ENCODE measurements at regions not wholly inside any gene's neighbourhood (a gene's known extent, or its start where the extent isn't known, plus 50 kb on each side); places are given as distances from the start of the nearest gene placed in this dataset.

DNA sequence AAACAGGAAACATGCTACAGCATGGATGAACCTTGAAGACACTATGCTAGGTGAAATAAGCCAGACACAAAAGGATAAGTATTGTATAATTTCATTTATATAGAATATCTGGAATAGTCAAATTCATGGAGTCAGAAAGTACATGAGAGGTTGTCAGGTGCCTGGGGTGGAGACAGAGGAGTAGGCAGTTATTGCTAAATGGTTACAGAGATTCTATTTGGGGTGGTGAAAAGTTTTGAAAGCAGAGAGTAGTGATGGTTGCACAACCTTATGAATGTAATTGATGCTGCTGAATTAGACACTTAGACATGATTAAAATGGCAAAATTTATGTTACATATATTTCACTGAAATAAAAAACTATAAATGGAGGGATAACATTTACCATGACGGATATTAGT lies 197.4 kb downstream of the VAPA start:
- H3K4me3 Mint-ChIP-seq (ENCODE audit: unreplicated experiment), result no peak overlapping the region
- H3K4me1 Mint-ChIP-seq (ENCODE audit: low read depth, unreplicated experiment), result peaks cover 25% of the 10 kb centered on the region
- TF ChIP-seq CTCF (IDR thresholded peaks at IDR 0.05; ENCODE audit: partially characterized antibody, unreplicated experiment), result no peak
- H3K36me3 Mint-ChIP-seq (ENCODE audit: unreplicated experiment), result peaks cover 7% of the 10 kb centered on the region
- H3K27me3 Mint-ChIP-seq (ENCODE audit: unreplicated experiment), result no peaks in the 10 kb centered on the region
- H3K9me3 Mint-ChIP-seq (ENCODE audit: unreplicated experiment), result peaks cover 5% of the 10 kb centered on the region
- no peak for DNase-seq
- no peak overlapping the region for H3K27ac Mint-ChIP-seq (ENCODE audit: unreplicated experiment)

GRCh38 chr18:10111944-10112343 lies 198.1 kb downstream of the VAPA start:
- Mint-ChIP-seq H3K4me1 (ENCODE audit: low read depth, unreplicated experiment) (peaks cover 25% of the 10 kb centered on the region), H3K36me3 (ENCODE audit: unreplicated experiment) (peaks cover 7% of the 10 kb centered on the region), H3K27me3 (ENCODE audit: unreplicated experiment) (no peaks in the 10 kb centered on the region), H3K4me3 (ENCODE audit: unreplicated experiment) (no peak overlapping the region), H3K27ac (ENCODE audit: unreplicated experiment) (no peak overlapping the region), H3K9me3 (ENCODE audit: unreplicated experiment) (peaks cover 5% of the 10 kb centered on the region)
- TF ChIP-seq CTCF (IDR thresholded peaks at IDR 0.05; ENCODE audit: partially characterized antibody, unreplicated experiment), result no peak
- no peak for DNase-seq

GRCh38 chr18:10113121-10114022 lies 199.6 kb downstream of the VAPA start:
- Mint-ChIP-seq H3K4me1 (ENCODE audit: low read depth, unreplicated experiment) (peaks cover 23% of the 10 kb centered on the region), H3K27ac (ENCODE audit: unreplicated experiment) (no peak overlapping the region), H3K9me3 (ENCODE audit: unreplicated experiment) (peaks cover 7% of the 10 kb centered on the region), H3K4me3 (ENCODE audit: unreplicated experiment) (no peak overlapping the region), H3K36me3 (ENCODE audit: unreplicated experiment) (peaks cover 7% of the 10 kb centered on the region), H3K27me3 (ENCODE audit: unreplicated experiment) (no peaks in the 10 kb centered on the region)
- no peak for TF ChIP-seq CTCF (IDR thresholded peaks at IDR 0.05; ENCODE audit: partially characterized antibody, unreplicated experiment)
- DNase-seq, result no peak

DNA sequence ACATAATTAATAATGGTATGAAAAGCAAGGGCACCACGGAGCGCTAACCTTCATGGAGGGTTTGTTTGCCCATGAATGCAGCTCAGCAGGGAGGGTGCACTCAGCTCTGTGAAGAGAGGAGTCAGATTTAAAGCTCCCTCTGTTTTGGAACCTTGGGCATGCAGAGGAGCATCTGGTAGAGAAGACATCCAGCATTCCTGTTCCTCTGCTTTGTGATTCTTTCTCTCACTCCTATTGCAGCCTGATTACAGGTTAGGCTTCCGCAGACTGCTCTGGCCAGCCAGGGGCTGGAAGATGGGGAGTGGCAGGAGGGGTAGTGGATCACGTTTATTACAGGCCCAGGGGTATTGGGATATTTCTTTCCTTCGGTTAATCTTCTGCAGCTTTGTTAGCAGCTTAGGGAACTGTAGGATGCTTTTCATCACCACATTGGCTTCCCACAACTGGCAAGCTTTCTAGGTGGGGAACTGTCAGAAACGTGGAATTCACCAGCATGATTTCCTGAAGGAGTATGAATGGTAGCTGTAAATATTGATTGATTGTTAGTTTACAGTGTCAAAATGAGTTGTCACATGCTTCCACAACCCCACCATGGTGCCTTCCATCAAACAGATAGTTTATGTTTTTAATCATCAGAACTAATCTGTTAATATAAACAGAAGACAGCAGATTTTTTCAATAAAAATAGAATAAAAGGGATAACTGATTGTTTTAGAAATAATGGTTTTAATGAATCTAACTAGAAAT lies 201.1 kb downstream of the VAPA start:
- peaks cover 25% of the 10 kb centered on the region for H3K4me1 Mint-ChIP-seq (ENCODE audit: low read depth, unreplicated experiment)
- TF ChIP-seq CTCF (IDR thresholded peaks at IDR 0.05; ENCODE audit: partially characterized antibody, unreplicated experiment), result no peak
- no peak overlapping the region for H3K27ac Mint-ChIP-seq (ENCODE audit: unreplicated experiment)
- no peak for DNase-seq
- H3K36me3 Mint-ChIP-seq (ENCODE audit: unreplicated experiment), result peaks cover 11% of the 10 kb centered on the region
- no peaks in the 10 kb centered on the region for H3K27me3 Mint-ChIP-seq (ENCODE audit: unreplicated experiment)
- H3K9me3 Mint-ChIP-seq (ENCODE audit: unreplicated experiment), result peaks cover 9% of the 10 kb centered on the region
- H3K4me3 Mint-ChIP-seq (ENCODE audit: unreplicated experiment), result no peak overlapping the region

- peaks cover 5% of the 10 kb centered on the region for H3K36me3 Mint-ChIP-seq (ENCODE audit: unreplicated experiment)
These were observed 202.8 kb downstream of the VAPA start for GRCh38 chr18:10116574-10116973.

More at GRCh38 chr18:10116574-10116973, 202.8 kb downstream of the VAPA start:
- H3K4me3 Mint-ChIP-seq (ENCODE audit: unreplicated experiment), result no peak overlapping the region
- H3K4me1 Mint-ChIP-seq (ENCODE audit: low read depth, unreplicated experiment), result peaks cover 36% of the 10 kb centered on the region
- no peak overlapping the region for H3K27ac Mint-ChIP-seq (ENCODE audit: unreplicated experiment)
- H3K27me3 Mint-ChIP-seq (ENCODE audit: unreplicated experiment), result no peaks in the 10 kb centered on the region
- peaks cover 7% of the 10 kb centered on the region for H3K9me3 Mint-ChIP-seq (ENCODE audit: unreplicated experiment)
- TF ChIP-seq CTCF (IDR thresholded peaks at IDR 0.05; ENCODE audit: partially characterized antibody, unreplicated experiment), result no peak
- DNase-seq, result no peak

All from glutamatergic neuron (in vitro differentiated cells).